Epithelial cell of prostate (primary cell): ENCODE measurements at regions not wholly inside any gene's neighbourhood (a gene's known extent, or its start where the extent isn't known, plus 50 kb on each side); places are given as distances from the start of the nearest gene placed in this dataset.
A peak's percentile ranks its signal among the peaks of the same experiment; 100 is the strongest.

Experiments used
- DNase-seq: peaks from one replicate; pipeline ENCODE4 v3.0.0-alpha.2; 2011; ENCODE audit warnings: low read depth, low spot score
- H3K27ac ChIP-seq: fragments of 450-650 bp; 2 replicates; pipeline ENCODE4 v1.5.1; 2017; ENCODE audit warnings: mild to moderate bottlenecking

GRCh38 chr13:32905063-32905863 is 111.0 kb upstream of the KL start:
- no peak for DNase-seq
- peak overlapping the region; percentile 60 for H3K27ac ChIP-seq

- H3K27ac ChIP-seq, result no peak overlapping the region
- DNase-seq, result no peak
Measured at GRCh38 chr13:32905864-32906180, 110.4 kb upstream of the KL start.

GRCh38 chr13:32907211-32907610 is 109.0 kb upstream of the KL start:
- H3K27ac ChIP-seq, result no peak overlapping the region
- DNase-seq, result no peak

- no peak overlapping the region for H3K27ac ChIP-seq
- no peak for DNase-seq
Measured at GRCh38 chr13:32910530-32910929, 105.7 kb upstream of the KL start.

- no peak overlapping the region for H3K27ac ChIP-seq
- no peak for DNase-seq
Measured at GRCh38 chr13:32911506-32911905, 104.7 kb upstream of the KL start.

- peak; percentile 40 for DNase-seq
- no peak overlapping the region for H3K27ac ChIP-seq
Measured at GRCh38 chr13:32914686-32915085, 101.5 kb upstream of the KL start.

GRCh38 chr13:32917504-32917903 is 98.7 kb upstream of the KL start:
- H3K27ac ChIP-seq, result peak overlapping the region; percentile 46
- DNase-seq, result no peak

GRCh38 chr13:32923725-32924124 is 92.5 kb upstream of the KL start:
- no peak for DNase-seq
- no peak overlapping the region for H3K27ac ChIP-seq

- DNase-seq, result no peak
- H3K27ac ChIP-seq, result no peak overlapping the region
Measured at GRCh38 chr13:32924886-32925285, 91.3 kb upstream of the KL start.

GRCh38 chr13:32925506-32925905 is 90.7 kb upstream of the KL start:
- no peak for DNase-seq
- no peak overlapping the region for H3K27ac ChIP-seq

GRCh38 chr13:32932376-32932775 is 83.8 kb upstream of the KL start:
- no peak for DNase-seq
- H3K27ac ChIP-seq, result no peak overlapping the region

- DNase-seq, result no peak
- no peak overlapping the region for H3K27ac ChIP-seq
Measured at GRCh38 chr13:32936716-32937115, 79.5 kb upstream of the KL start.

GRCh38 chr13:32938314-32938713 is 77.9 kb upstream of the KL start:
- H3K27ac ChIP-seq, result no peak overlapping the region
- DNase-seq, result no peak

GRCh38 chr13:32938907-32939306 is 77.3 kb upstream of the KL start:
- DNase-seq, result peak; percentile 16
- no peak overlapping the region for H3K27ac ChIP-seq

GRCh38 chr13:32940601-32941000 is 75.6 kb upstream of the KL start:
- no peak overlapping the region for H3K27ac ChIP-seq
- no peak for DNase-seq

- H3K27ac ChIP-seq, result no peak overlapping the region
- no peak for DNase-seq
Measured at GRCh38 chr13:32941368-32941767, 74.9 kb upstream of the KL start.

- no peak for DNase-seq
- no peak overlapping the region for H3K27ac ChIP-seq
Measured at GRCh38 chr13:32946558-32946957, 69.7 kb upstream of the KL start.

- DNase-seq, result no peak
- no peak overlapping the region for H3K27ac ChIP-seq
Measured at GRCh38 chr13:32947411-32948276, 68.6 kb upstream of the KL start.

GRCh38 chr13:32949820-32950219 is 66.4 kb upstream of the KL start:
- DNase-seq, result no peak
- no peak overlapping the region for H3K27ac ChIP-seq

- H3K27ac ChIP-seq, result no peak overlapping the region
- no peak for DNase-seq
Measured at GRCh38 chr13:32951580-32951979, 64.6 kb upstream of the KL start.

GRCh38 chr13:32955881-32956594 is 60.2 kb upstream of the KL start:
- DNase-seq, result no peak
- no peak overlapping the region for H3K27ac ChIP-seq
